HEK293 (cell line): ENCODE measurements at regions not wholly inside any gene's neighbourhood (a gene's known extent, or its start where the extent isn't known, plus 50 kb on each side); places are given as distances from the start of the nearest gene placed in this dataset.

Experiments used
- CTCF ChIA-PET: fragments of 350-600 bp; formaldehyde crosslinking; extraction: SDS; loops from one replicate; lab custom pipeline; 2021; ENCODE audit warnings: antibody characterized with exemption; lab: Yijun Ruan, JAX
- POLR2A ChIA-PET: fragments of 300-600 bp; formaldehyde crosslinking; extraction: SDS; loops from one replicate; lab custom pipeline; 2020; ENCODE audit warnings: antibody characterized with exemption, inconsistent platforms; lab: Yijun Ruan, JAX
- H3K27ac ChIP-seq: fragments of 200-500 bp; sonication (Bioruptor generic); 2 replicates; pipeline ENCODE4 v1.5.1; 2014; ENCODE audit warnings: low read depth, low read length, control low read depth, inconsistent platforms; ENCODE audit errors: extremely low read depth
- H3K36me3 ChIP-seq, 2 experiments: fragments of 200-500 bp in 1 of 2; sonication (Bioruptor generic) in 1 of 2; 1 replicate in 1 of 2; 2 replicates in 1 of 2; pipeline ENCODE4 v1.5.1; 2014 to 2017; ENCODE audit warnings: inconsistent platforms in 2 of 2, low read length in 2 of 2; ENCODE audit not compliant: control insufficient read depth in 2 of 2, insufficient read depth in 1 of 2
- H3K4me1 ChIP-seq: fragments of 200-500 bp; sonication (Bioruptor generic); 2 replicates; pipeline ENCODE4 v1.5.1; 2014; ENCODE audit warnings: mild to moderate bottlenecking, low read length, inconsistent platforms; ENCODE audit not compliant: control insufficient read depth, insufficient read depth
- H3K4me3 ChIP-seq: 2 replicates; pipeline ENCODE4 v1.5.1; 2011; ENCODE audit warnings: low read depth, mild to moderate bottlenecking, control low read depth, low read length, moderate library complexity
- H3K9me3 ChIP-seq: fragments of 200-500 bp; sonication (Bioruptor generic); 2 replicates; pipeline ENCODE4 v1.5.1; 2014; ENCODE audit warnings: low read depth, low read length, inconsistent platforms; ENCODE audit not compliant: control insufficient read depth, insufficient read depth
- ATF2 ChIP-seq: fragments of 450-650 bp; formaldehyde crosslinking; IDR thresholded peaks from 2 replicates; pipeline ENCODE4 v1.5.1; 2016; ENCODE audit warnings: missing biosample characterization, missing genetic modification characterization, low read depth
- BCL6B ChIP-seq: fragments of 450-650 bp; formaldehyde crosslinking; IDR thresholded peaks from 2 replicates; pipeline ENCODE4 v1.5.1; 2017; ENCODE audit warnings: missing biosample characterization, missing genetic modification characterization
- GLI4 ChIP-seq: fragments of 450-650 bp; formaldehyde crosslinking; IDR thresholded peaks from 2 replicates; pipeline ENCODE4 v1.5.1; 2016; ENCODE audit warnings: missing biosample characterization, missing genetic modification characterization
- PRDM10 ChIP-seq: fragments of 450-650 bp; formaldehyde crosslinking; IDR thresholded peaks from 2 replicates; pipeline ENCODE4 v1.5.1; 2016; ENCODE audit warnings: missing biosample characterization, missing genetic modification characterization
- PRDM4 ChIP-seq: fragments of 450-650 bp; formaldehyde crosslinking; IDR thresholded peaks from 2 replicates; pipeline ENCODE4 v1.5.1; 2017; ENCODE audit warnings: missing biosample characterization, missing genetic modification characterization
- PRDM6 ChIP-seq: fragments of 450-650 bp; formaldehyde crosslinking; IDR thresholded peaks from 2 replicates; pipeline ENCODE4 v1.5.1; 2017; ENCODE audit warnings: missing biosample characterization, missing genetic modification characterization
- SCRT2 ChIP-seq: fragments of 450-650 bp; formaldehyde crosslinking; IDR thresholded peaks from 2 replicates; pipeline ENCODE4 v1.5.1; 2016; ENCODE audit warnings: missing biosample characterization, missing genetic modification characterization
- SETDB1 ChIP-seq: IDR thresholded peaks from one replicate; pipeline ENCODE4 v1.6.1; 2017; ENCODE audit warnings: mild to moderate bottlenecking, low read length, moderate library complexity, mixed read lengths; ENCODE audit not compliant: insufficient read length
- ZBTB1 ChIP-seq: fragments of 450-650 bp; formaldehyde crosslinking; IDR thresholded peaks from 2 replicates; pipeline ENCODE4 v1.5.1; 2016; ENCODE audit warnings: missing biosample characterization, missing genetic modification characterization
- ZEB2 ChIP-seq: fragments of 450-650 bp; formaldehyde crosslinking; IDR thresholded peaks from 2 replicates; pipeline ENCODE4 v1.5.1; 2016; ENCODE audit warnings: missing biosample characterization, missing genetic modification characterization
- ZNF146 ChIP-seq: fragments of 450-650 bp; formaldehyde crosslinking; IDR thresholded peaks from 2 replicates; pipeline ENCODE4 v1.5.1; 2016; ENCODE audit warnings: missing biosample characterization, missing genetic modification characterization
- ZNF174 ChIP-seq: fragments of 450-650 bp; formaldehyde crosslinking; IDR thresholded peaks from 2 replicates; pipeline ENCODE4 v1.5.0; 2017; ENCODE audit warnings: missing biosample characterization, mild to moderate bottlenecking, missing genetic modification characterization
- ZNF214 ChIP-seq: fragments of 450-650 bp; formaldehyde crosslinking; IDR thresholded peaks from 2 replicates; pipeline ENCODE4 v1.5.1; 2017; ENCODE audit warnings: missing biosample characterization, mild to moderate bottlenecking, missing genetic modification characterization, borderline replicate concordance
- ZNF223 ChIP-seq: fragments of 450-650 bp; formaldehyde crosslinking; IDR thresholded peaks from 2 replicates; pipeline ENCODE4 v1.5.1; 2016; ENCODE audit warnings: missing biosample characterization, missing genetic modification characterization
- ZNF416 ChIP-seq: fragments of 450-650 bp; formaldehyde crosslinking; IDR thresholded peaks from 2 replicates; pipeline ENCODE4 v1.5.1; 2016; ENCODE audit warnings: missing biosample characterization, missing genetic modification characterization
- ZNF449 ChIP-seq: fragments of 450-650 bp; formaldehyde crosslinking; IDR thresholded peaks from 2 replicates; pipeline ENCODE4 v1.5.1; 2017; ENCODE audit warnings: missing biosample characterization, mild to moderate bottlenecking, missing genetic modification characterization, moderate library complexity
- ZNF529 ChIP-seq: fragments of 450-650 bp; formaldehyde crosslinking; IDR thresholded peaks from 2 replicates; pipeline ENCODE4 v1.5.1; 2017; ENCODE audit warnings: missing genetic modification characterization, missing biosample characterization; ENCODE audit not compliant: insufficient replicate concordance
- ZNF600 ChIP-seq: fragments of 450-650 bp; formaldehyde crosslinking; IDR thresholded peaks from 2 replicates; pipeline ENCODE4 v1.5.1; 2016; ENCODE audit warnings: missing biosample characterization, missing genetic modification characterization
- ZNF639 ChIP-seq: fragments of 450-650 bp; formaldehyde crosslinking; IDR thresholded peaks from 2 replicates; pipeline ENCODE4 v1.5.1; 2016; ENCODE audit warnings: missing biosample characterization, missing genetic modification characterization
- ZNF830 ChIP-seq: fragments of 450-650 bp; IDR thresholded peaks from 2 replicates; pipeline ENCODE4 v1.5.0; 2018; ENCODE audit warnings: missing biosample characterization, missing genetic modification characterization, low read depth, mild to moderate bottlenecking, moderate library complexity
- ZNF837 ChIP-seq: fragments of 450-650 bp; formaldehyde crosslinking; IDR thresholded peaks from 2 replicates; pipeline ENCODE4 v1.5.1; 2016; ENCODE audit warnings: missing biosample characterization, missing genetic modification characterization

GRCh38 chr21:25822981-25823380, 88.2 kb downstream of the GABPA start:
- CTCF ChIA-PET = interaction anchor here (0.6 to 1.2 kb wide), 3 partner anchors 16 to 64 kb away, joined by 3 to 6 read pairs (median 3); no protein-coding TSS in a partner anchor
- H3K27ac ChIP-seq = no peak overlapping the region
- TF ChIP-seq ZNF837 (tag by site-specific recombination) (no peak), ZNF449 (tag by site-specific recombination) (no peak), ZBTB1 (tag by site-specific recombination) (no peak), ZEB2 (tag by site-specific recombination) (no peak), ZNF830 (no peak), ZNF223 (tag by site-specific recombination) (no peak), PRDM4 (no peak), PRDM6 (tag by site-specific recombination) (no peak), SCRT2 (tag by site-specific recombination) (no peak), SETDB1 (no peak), ZNF146 (tag by site-specific recombination) (no peak), BCL6B (no peak), ZNF600 (tag by site-specific recombination) (no peak), ZNF416 (no peak)
- H3K4me1 ChIP-seq = no peaks in the 10 kb centered on the region
- H3K9me3 ChIP-seq = no peaks in the 10 kb centered on the region
- H3K4me3 ChIP-seq = no peak overlapping the region
- POLR2A ChIA-PET = no interaction called here
- H3K36me3 ChIP-seq = no peaks in the 10 kb centered on the region

GRCh38 chr21:25826652-25827051, 91.9 kb downstream of the GABPA start:
- no peaks in the 10 kb centered on the region for H3K9me3 ChIP-seq
- ChIA-PET CTCF (interaction anchor here (0.6 to 1.9 kb wide), 3 partner anchors 25 to 427 kb away, joined by 4 to 5 read pairs (median 4); no protein-coding TSS in a partner anchor), POLR2A (no interaction called here)
- no peaks in the 10 kb centered on the region for H3K36me3 ChIP-seq
- H3K4me1 ChIP-seq = no peaks in the 10 kb centered on the region
- H3K27ac ChIP-seq = no peak overlapping the region
- no peak overlapping the region for H3K4me3 ChIP-seq
- TF ChIP-seq ZNF529 (tag by site-specific recombination) = no peak
- no peak for TF ChIP-seq ZNF639 (tag by site-specific recombination)
- TF ChIP-seq GLI4 = no peak
- TF ChIP-seq PRDM10 = no peak
- TF ChIP-seq ATF2 = no peak
- no peak for TF ChIP-seq ZNF174 (tag by site-specific recombination)
- TF ChIP-seq ZNF214 (tag by site-specific recombination) = no peak
